ENCODE measurements at regions not wholly inside any gene's neighbourhood (a gene's known extent, or its start where the extent isn't known, plus 50 kb on each side); places are given as distances from the start of the nearest gene placed in this dataset.

DNA sequence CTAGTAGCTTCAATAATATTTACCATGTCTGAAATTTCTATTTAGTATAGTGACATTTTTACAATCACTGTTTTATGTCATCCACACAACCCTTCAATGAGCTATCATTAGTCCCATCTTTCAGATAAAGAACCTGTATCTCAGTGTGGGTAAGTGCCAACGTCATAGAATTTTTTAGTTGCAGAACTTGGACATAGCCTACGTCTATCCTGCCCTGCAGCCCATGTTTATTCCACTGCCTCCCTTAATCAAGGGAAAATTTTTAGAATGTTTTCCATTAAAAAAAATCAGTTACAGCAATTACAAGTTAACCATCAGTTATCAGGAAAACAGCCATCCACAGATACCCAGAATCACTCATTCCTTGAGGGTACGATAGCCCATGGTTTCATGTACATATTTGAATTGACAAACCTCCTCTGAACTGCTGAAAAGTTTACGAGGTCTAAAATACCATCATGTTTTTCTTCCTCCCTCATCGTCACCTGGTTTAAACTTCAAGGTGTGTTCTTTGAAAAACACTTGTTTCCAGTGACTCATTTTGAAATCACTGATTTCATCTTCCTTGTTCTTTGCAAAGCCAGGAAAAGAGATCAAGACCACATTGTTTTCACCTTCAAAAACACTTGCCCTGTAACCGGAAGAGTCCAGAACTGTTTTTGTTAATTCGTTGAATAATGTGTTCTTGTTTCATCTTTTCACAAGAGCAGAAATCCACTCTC lies 100.9 kb downstream of the FAM76B start (continued):
- TF ChIP-seq, protein P1, sequence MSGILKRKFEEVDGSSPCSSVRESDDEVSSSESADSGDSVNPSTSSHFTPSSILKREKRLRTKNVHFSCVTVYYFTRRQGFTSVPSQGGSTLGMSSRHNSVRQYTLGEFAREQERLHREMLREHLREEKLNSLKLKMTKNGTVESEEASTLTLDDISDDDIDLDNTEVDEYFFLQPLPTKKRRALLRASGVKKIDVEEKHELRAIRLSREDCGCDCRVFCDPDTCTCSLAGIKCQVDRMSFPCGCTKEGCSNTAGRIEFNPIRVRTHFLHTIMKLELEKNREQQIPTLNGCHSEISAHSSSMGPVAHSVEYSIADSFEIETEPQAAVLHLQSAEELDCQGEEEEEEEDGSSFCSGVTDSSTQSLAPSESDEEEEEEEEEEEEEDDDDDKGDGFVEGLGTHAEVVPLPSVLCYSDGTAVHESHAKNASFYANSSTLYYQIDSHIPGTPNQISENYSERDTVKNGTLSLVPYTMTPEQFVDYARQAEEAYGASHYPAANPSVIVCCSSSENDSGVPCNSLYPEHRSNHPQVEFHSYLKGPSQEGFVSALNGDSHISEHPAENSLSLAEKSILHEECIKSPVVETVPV (CRISPR knock-in tag; IDR thresholded peaks at IDR 0.05): no peak
- TF ChIP-seq ZNF565 (CRISPR knock-in tag; conservative IDR thresholded peaks at IDR 0.05; ENCODE audit: low read depth) (no peak), CSDC2 (CRISPR knock-in tag; IDR thresholded peaks at IDR 0.05) (no peak), ZFP30 (CRISPR knock-in tag; IDR thresholded peaks at IDR 0.05) (no peak), TCF4 (CRISPR knock-in tag; IDR thresholded peaks at IDR 0.05; ENCODE audit: borderline replicate concordance) (no peak), ZC3H10 (CRISPR knock-in tag; IDR thresholded peaks at IDR 0.05) (no peak), BACH2 (CRISPR knock-in tag; IDR thresholded peaks at IDR 0.05; ENCODE audit: borderline replicate concordance) (no peak), TOX (CRISPR knock-in tag; IDR thresholded peaks at IDR 0.05; ENCODE audit: borderline replicate concordance) (no peak), ZNF70 (CRISPR knock-in tag; IDR thresholded peaks at IDR 0.05) (no peak)
- TF ChIP-seq, protein P2, sequence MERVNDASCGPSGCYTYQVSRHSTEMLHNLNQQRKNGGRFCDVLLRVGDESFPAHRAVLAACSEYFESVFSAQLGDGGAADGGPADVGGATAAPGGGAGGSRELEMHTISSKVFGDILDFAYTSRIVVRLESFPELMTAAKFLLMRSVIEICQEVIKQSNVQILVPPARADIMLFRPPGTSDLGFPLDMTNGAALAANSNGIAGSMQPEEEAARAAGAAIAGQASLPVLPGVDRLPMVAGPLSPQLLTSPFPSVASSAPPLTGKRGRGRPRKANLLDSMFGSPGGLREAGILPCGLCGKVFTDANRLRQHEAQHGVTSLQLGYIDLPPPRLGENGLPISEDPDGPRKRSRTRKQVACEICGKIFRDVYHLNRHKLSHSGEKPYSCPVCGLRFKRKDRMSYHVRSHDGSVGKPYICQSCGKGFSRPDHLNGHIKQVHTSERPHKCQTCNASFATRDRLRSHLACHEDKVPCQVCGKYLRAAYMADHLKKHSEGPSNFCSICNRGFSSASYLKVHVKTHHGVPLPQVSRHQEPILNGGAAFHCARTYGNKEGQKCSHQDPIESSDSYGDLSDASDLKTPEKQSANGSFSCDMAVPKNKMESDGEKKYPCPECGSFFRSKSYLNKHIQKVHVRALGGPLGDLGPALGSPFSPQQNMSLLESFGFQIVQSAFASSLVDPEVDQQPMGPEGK (CRISPR knock-in tag; IDR thresholded peaks at IDR 0.05; ENCODE audit: borderline replicate concordance): no peak

- ATAC-seq: no peak
- TF ChIP-seq ARNTL (CRISPR knock-in tag; IDR thresholded peaks at IDR 0.05; ENCODE audit: borderline replicate concordance, low read depth): no peak
- TF ChIP-seq OSR1 (CRISPR knock-in tag; IDR thresholded peaks at IDR 0.05): no peak
- no peak for TF ChIP-seq ZFP30 (CRISPR knock-in tag; IDR thresholded peaks at IDR 0.05)
- no peak for TF ChIP-seq ESRRG (CRISPR knock-in tag; IDR thresholded peaks at IDR 0.05)
- TF ChIP-seq CSDC2 (CRISPR knock-in tag; IDR thresholded peaks at IDR 0.05): no peak
- TF ChIP-seq, protein P1 (CRISPR knock-in tag; IDR thresholded peaks at IDR 0.05): no peak
- no peak for TF ChIP-seq ZNF565 (CRISPR knock-in tag; conservative IDR thresholded peaks at IDR 0.05; ENCODE audit: low read depth)
- TF ChIP-seq, protein P2 (CRISPR knock-in tag; IDR thresholded peaks at IDR 0.05; ENCODE audit: borderline replicate concordance): no peak
- TF ChIP-seq SNAI2 (CRISPR knock-in tag; IDR thresholded peaks at IDR 0.05): no peak
- TF ChIP-seq ZNF8 (CRISPR knock-in tag; IDR thresholded peaks at IDR 0.05): no peak
- TF ChIP-seq, protein P3, sequence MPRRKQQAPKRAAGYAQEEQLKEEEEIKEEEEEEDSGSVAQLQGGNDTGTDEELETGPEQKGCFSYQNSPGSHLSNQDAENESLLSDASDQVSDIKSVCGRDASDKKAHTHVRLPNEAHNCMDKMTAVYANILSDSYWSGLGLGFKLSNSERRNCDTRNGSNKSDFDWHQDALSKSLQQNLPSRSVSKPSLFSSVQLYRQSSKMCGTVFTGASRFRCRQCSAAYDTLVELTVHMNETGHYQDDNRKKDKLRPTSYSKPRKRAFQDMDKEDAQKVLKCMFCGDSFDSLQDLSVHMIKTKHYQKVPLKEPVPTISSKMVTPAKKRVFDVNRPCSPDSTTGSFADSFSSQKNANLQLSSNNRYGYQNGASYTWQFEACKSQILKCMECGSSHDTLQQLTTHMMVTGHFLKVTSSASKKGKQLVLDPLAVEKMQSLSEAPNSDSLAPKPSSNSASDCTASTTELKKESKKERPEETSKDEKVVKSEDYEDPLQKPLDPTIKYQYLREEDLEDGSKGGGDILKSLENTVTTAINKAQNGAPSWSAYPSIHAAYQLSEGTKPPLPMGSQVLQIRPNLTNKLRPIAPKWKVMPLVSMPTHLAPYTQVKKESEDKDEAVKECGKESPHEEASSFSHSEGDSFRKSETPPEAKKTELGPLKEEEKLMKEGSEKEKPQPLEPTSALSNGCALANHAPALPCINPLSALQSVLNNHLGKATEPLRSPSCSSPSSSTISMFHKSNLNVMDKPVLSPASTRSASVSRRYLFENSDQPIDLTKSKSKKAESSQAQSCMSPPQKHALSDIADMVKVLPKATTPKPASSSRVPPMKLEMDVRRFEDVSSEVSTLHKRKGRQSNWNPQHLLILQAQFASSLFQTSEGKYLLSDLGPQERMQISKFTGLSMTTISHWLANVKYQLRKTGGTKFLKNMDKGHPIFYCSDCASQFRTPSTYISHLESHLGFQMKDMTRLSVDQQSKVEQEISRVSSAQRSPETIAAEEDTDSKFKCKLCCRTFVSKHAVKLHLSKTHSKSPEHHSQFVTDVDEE (CRISPR knock-in tag; IDR thresholded peaks at IDR 0.05): no peak
- TF ChIP-seq ZNF70 (CRISPR knock-in tag; IDR thresholded peaks at IDR 0.05): no peak
- TF ChIP-seq, protein P4, sequence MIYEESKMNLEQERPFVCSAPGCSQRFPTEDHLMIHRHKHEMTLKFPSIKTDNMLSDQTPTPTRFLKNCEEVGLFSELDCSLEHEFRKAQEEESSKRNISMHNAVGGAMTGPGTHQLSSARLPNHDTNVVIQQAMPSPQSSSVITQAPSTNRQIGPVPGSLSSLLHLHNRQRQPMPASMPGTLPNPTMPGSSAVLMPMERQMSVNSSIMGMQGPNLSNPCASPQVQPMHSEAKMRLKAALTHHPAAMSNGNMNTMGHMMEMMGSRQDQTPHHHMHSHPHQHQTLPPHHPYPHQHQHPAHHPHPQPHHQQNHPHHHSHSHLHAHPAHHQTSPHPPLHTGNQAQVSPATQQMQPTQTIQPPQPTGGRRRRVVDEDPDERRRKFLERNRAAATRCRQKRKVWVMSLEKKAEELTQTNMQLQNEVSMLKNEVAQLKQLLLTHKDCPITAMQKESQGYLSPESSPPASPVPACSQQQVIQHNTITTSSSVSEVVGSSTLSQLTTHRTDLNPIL (CRISPR knock-in tag; IDR thresholded peaks at IDR 0.05; ENCODE audit: low read depth): no peak
These were observed 101.6 kb downstream of the FAM76B start for GRCh38 chr11:95688015-95688414.

DNA sequence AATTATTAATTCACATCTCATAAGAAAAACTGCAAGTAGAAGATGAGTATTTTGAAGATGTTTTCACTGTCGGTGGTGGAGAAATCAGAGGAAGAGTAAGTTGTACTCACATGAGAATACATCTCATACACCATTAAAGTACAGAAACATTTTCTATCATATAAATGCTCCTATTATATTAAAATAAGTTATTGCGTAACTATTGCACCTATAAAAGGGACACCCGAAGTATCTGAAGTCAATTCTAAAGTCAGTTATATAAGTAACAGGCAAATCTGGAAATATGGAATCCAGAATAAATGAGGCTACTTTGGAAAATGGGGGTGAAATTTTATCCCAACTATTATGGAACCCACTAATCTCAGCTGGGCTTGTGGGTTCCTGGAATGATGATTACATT lies 103.3 kb downstream of the FAM76B start:
- no peak for ATAC-seq
- TF ChIP-seq TOX (CRISPR knock-in tag; IDR thresholded peaks at IDR 0.05; ENCODE audit: borderline replicate concordance): no peak
- TF ChIP-seq ZNF565 (CRISPR knock-in tag; conservative IDR thresholded peaks at IDR 0.05; ENCODE audit: low read depth): no peak
- no peak for TF ChIP-seq ZFP30 (CRISPR knock-in tag; IDR thresholded peaks at IDR 0.05)
- TF ChIP-seq PPARA (CRISPR knock-in tag; IDR thresholded peaks at IDR 0.05; ENCODE audit: borderline replicate concordance): no peak
- no peak for TF ChIP-seq CSDC2 (CRISPR knock-in tag; IDR thresholded peaks at IDR 0.05)
- TF ChIP-seq ZC3H10 (CRISPR knock-in tag; IDR thresholded peaks at IDR 0.05): no peak
- no peak for TF ChIP-seq OSR1 (CRISPR knock-in tag; IDR thresholded peaks at IDR 0.05)
- TF ChIP-seq TCF4 (CRISPR knock-in tag; IDR thresholded peaks at IDR 0.05; ENCODE audit: borderline replicate concordance): no peak
- no peak for TF ChIP-seq BACH2 (CRISPR knock-in tag; IDR thresholded peaks at IDR 0.05; ENCODE audit: borderline replicate concordance)
- TF ChIP-seq ESRRG (CRISPR knock-in tag; IDR thresholded peaks at IDR 0.05): no peak
- TF ChIP-seq SNAI2 (CRISPR knock-in tag; IDR thresholded peaks at IDR 0.05): no peak
- TF ChIP-seq ARNTL (CRISPR knock-in tag; IDR thresholded peaks at IDR 0.05; ENCODE audit: borderline replicate concordance, low read depth): no peak
- TF ChIP-seq, protein P5, sequence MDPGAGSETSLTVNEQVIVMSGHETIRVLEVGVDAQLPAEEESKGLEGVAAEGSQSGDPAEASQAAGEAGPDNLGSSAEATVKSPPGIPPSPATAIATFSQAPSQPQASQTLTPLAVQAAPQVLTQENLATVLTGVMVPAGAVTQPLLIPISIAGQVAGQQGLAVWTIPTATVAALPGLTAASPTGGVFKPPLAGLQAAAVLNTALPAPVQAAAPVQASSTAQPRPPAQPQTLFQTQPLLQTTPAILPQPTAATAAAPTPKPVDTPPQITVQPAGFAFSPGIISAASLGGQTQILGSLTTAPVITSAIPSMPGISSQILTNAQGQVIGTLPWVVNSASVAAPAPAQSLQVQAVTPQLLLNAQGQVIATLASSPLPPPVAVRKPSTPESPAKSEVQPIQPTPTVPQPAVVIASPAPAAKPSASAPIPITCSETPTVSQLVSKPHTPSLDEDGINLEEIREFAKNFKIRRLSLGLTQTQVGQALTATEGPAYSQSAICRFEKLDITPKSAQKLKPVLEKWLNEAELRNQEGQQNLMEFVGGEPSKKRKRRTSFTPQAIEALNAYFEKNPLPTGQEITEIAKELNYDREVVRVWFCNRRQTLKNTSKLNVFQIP (CRISPR knock-in tag; IDR thresholded peaks at IDR 0.05; ENCODE audit: borderline replicate concordance, low read depth): no peak
- no peak for TF ChIP-seq RARB (CRISPR knock-in tag; IDR thresholded peaks at IDR 0.05)
- TF ChIP-seq, protein P1 (CRISPR knock-in tag; IDR thresholded peaks at IDR 0.05): no peak
- TF ChIP-seq ZNF8 (CRISPR knock-in tag; IDR thresholded peaks at IDR 0.05): no peak

Measured in SK-N-SH treated with all-trans-retinoic acid at 6 μM for 48 hours (cell line).